Mesothelial cell of epicardium (in vitro differentiated cells): ENCODE measurements at regions not wholly inside any gene's neighbourhood (a gene's known extent, or its start where the extent isn't known, plus 50 kb on each side); places are given as distances from the start of the nearest gene placed in this dataset.

ENCODE experiments used
- DNase-seq, 2 experiments: peaks; one replicate each; pipeline ENCODE4 v3.0.0; 2021; ENCODE audit warnings: low spot score in 2 of 2; ENCODE audit not compliant: unreplicated experiment in 2 of 2
- H3K27ac Mint-ChIP-seq: 2 replicates; pipeline ENCODE4 v1.8.0; 2021; ENCODE audit warnings: mixed read lengths
- H3K27me3 Mint-ChIP-seq: 2 replicates; pipeline ENCODE4 v1.8.0; 2021; ENCODE audit warnings: low read depth, mixed read lengths
- H3K36me3 Mint-ChIP-seq: 2 replicates; pipeline ENCODE4 v1.8.0; 2021; ENCODE audit warnings: mixed read lengths
- H3K4me1 Mint-ChIP-seq: 2 replicates; pipeline ENCODE4 v1.8.0; 2021; ENCODE audit warnings: mixed read lengths
- H3K4me3 Mint-ChIP-seq: 2 replicates; pipeline ENCODE4 v1.8.0; 2021; ENCODE audit warnings: mild to moderate bottlenecking, moderate library complexity, mixed read lengths
- H3K9me3 Mint-ChIP-seq: 2 replicates; pipeline ENCODE4 v1.8.0; 2021; ENCODE audit warnings: mixed read lengths
- TF ChIP-seq, protein P1 (sequence below): fragments of 200-600 bp; sonication (generic); IDR thresholded peaks from one replicate; pipeline ENCODE4 v1.5.0; 2021; ENCODE audit warnings: antibody characterized with exemption; ENCODE audit not compliant: unreplicated experiment

DNA sequence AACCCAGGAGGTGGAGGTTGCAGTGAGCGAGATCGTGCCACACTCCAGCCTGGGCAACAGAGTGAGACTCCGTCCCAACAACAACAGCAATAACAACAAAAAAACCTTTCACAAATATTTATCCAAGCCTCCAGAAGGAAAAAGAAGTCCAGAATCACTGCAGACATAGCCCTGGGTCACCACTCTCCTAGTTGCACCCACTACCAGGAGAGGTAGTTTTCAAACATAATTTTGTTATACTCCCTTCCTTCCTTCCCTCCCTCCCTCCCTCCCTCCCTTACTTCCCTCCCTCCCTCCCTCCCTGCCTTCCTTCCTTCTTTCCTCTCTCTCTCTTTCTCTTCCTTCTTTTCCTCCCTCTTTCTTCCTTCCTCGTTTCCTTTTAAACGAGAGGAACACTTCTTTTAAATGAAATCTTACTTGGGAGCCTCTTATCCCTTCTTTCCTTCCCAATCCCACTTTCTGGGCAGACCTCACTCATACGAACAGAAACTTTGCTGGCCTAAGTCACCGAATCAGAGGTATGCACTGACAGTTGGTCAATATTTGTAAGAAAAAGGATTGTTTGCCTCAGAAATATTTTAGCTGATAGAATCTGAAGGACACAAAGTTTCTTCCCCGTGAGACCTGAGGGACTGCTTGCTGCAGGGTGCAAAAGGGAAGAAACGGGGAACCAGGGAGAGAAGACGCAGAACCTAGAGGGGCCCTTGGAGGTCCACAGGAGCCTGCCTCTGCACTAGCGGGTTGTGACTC lies 88.1 kb upstream of the AGAP1 start:
- Mint-ChIP-seq H3K27ac (no peak overlapping the region), H3K4me3 (no peak overlapping the region), H3K9me3 (peaks cover 8% of the 10 kb centered on the region), H3K36me3 (no peaks in the 10 kb centered on the region), H3K4me1 (peaks cover 11% of the 10 kb centered on the region), H3K27me3 (peaks cover 2% of the 10 kb centered on the region)
- no peak for DNase-seq
- TF ChIP-seq, protein P1, sequence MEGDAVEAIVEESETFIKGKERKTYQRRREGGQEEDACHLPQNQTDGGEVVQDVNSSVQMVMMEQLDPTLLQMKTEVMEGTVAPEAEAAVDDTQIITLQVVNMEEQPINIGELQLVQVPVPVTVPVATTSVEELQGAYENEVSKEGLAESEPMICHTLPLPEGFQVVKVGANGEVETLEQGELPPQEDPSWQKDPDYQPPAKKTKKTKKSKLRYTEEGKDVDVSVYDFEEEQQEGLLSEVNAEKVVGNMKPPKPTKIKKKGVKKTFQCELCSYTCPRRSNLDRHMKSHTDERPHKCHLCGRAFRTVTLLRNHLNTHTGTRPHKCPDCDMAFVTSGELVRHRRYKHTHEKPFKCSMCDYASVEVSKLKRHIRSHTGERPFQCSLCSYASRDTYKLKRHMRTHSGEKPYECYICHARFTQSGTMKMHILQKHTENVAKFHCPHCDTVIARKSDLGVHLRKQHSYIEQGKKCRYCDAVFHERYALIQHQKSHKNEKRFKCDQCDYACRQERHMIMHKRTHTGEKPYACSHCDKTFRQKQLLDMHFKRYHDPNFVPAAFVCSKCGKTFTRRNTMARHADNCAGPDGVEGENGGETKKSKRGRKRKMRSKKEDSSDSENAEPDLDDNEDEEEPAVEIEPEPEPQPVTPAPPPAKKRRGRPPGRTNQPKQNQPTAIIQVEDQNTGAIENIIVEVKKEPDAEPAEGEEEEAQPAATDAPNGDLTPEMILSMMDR: no peak

DNA sequence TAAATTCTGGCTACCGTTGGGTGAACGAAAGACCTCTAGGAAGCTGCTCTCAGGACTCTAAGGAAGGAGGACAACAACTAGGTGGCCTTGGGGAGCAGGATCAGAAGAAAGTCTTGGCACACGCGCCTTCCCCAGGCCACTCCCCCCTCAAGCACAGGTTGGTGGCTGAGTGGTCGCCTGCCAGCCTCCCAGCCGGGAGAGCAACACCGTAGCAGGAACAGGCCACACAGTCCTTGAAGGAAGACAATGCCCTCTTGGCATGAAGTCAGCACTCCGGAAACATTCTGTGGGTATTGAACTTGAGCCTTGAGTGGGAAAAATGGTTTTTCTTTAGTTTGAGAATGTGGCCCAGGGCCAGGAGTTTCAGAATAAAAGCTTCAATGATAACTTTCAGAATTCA lies 87.4 kb upstream of the AGAP1 start:
- Mint-ChIP-seq H3K4me3 (no peak overlapping the region), H3K4me1 (peaks cover 11% of the 10 kb centered on the region), H3K9me3 (peaks cover 1% of the 10 kb centered on the region), H3K27ac (no peak overlapping the region), H3K27me3 (peaks cover 2% of the 10 kb centered on the region), H3K36me3 (no peaks in the 10 kb centered on the region)
- no peak for DNase-seq
- TF ChIP-seq, protein P1: no peak

DNA sequence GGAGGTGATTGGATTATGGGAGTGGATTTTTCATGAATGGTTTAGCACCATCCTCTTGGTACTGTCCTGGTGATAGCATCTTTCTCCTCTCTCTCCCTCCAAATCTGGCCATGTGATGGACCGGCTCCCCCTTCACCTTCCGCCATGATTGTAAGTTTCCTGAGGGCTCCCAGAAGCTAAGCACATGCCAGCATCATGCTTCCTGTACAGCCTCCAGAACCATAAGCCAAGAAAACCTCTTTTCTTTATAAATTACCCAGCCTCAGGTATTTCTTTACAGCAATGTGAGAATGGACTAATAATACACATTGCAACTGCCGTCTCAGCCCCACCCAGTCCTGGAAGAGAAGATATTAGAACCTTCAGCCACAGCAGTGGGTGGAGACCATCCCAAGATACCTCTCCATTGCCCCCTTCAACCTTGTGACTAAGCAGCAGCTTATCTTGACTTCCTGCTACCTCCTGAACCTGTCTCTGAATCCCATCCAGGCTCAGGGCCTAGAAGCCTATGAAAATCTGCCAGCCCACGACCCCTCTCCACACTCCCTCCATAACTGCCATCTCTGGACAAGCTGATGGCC lies 81.8 kb upstream of the AGAP1 start:
- no peak overlapping the region for H3K27ac Mint-ChIP-seq
- no peak for DNase-seq
- no peak overlapping the region for H3K4me3 Mint-ChIP-seq
- H3K4me1 Mint-ChIP-seq: no peaks in the 10 kb centered on the region
- peaks cover 4% of the 10 kb centered on the region for H3K27me3 Mint-ChIP-seq
- H3K36me3 Mint-ChIP-seq: no peaks in the 10 kb centered on the region
- TF ChIP-seq, protein P1: no peak
- H3K9me3 Mint-ChIP-seq: peaks cover 11% of the 10 kb centered on the region

DNA sequence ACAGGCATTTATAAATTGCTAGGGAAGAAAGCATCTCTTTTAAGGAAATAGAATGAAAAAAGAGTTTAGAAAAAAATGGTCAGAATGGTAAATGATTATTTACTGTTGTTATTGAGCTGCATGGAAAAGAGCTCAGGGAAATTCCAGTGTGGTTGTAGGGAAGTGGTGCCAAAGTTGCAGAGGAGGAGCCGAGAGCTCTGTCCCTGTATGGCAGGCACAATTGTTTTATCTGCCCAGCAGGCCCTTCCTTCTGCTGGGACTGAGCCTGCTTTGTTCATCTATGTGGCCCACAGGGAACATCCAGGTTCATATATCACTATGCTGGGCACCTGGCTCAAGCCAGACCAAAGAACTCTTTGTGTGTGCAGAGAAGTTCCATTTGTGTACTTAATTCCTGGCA lies 80.8 kb upstream of the AGAP1 start:
- H3K27ac Mint-ChIP-seq: no peak overlapping the region
- no peak overlapping the region for H3K4me3 Mint-ChIP-seq
- DNase-seq: no peak
- TF ChIP-seq, protein P1: no peak
- H3K36me3 Mint-ChIP-seq: no peaks in the 10 kb centered on the region
- peaks cover 11% of the 10 kb centered on the region for H3K9me3 Mint-ChIP-seq
- no peaks in the 10 kb centered on the region for H3K4me1 Mint-ChIP-seq
- H3K27me3 Mint-ChIP-seq: peaks cover 4% of the 10 kb centered on the region

DNA sequence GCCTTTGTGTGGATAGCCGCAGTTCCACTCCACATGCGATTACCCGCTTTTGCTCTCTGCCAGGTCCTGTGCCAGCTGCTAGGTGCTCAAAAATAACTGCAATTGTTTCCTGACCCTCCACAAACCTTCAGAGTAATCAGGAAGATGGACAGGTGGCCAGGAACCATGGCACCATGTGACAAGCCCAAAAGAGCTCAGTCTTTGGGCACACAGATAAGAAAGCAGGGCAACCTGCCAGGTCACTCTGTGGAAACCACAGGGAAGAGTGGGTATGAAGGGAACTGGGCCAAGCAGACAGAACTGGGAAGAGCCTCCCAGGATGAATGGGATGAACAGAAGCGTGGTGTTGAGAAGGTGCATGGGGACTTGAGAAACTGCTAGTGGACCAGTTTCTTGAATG lies 79.4 kb upstream of the AGAP1 start:
- TF ChIP-seq, protein P1: no peak
- Mint-ChIP-seq H3K27ac (no peak overlapping the region), H3K9me3 (peaks cover 11% of the 10 kb centered on the region), H3K4me3 (no peak overlapping the region), H3K36me3 (no peaks in the 10 kb centered on the region), H3K4me1 (no peaks in the 10 kb centered on the region), H3K27me3 (peaks cover 4% of the 10 kb centered on the region)
- no peak for DNase-seq
